Naive thymus-derived CD4-positive, alpha-beta T cell (primary cell): ENCODE measurements at regions not wholly inside any gene's neighbourhood (a gene's known extent, or its start where the extent isn't known, plus 50 kb on each side); places are given as distances from the start of the nearest gene placed in this dataset.

ENCODE experiments used
- ATAC-seq: fragments of 150-1000 bp; cut with Tn5 transposase; 2 replicates; pipeline ENCODE4 v1.10.0; 2021; ENCODE audit warnings: mild to moderate bottlenecking, moderate library complexity
- CTCF ChIA-PET: fragments of 350-600 bp; sonication (Branson Sonifier 250); formaldehyde crosslinking; loops from one replicate; lab custom pipeline; 2021; ENCODE audit warnings: antibody characterized with exemption; lab: Charles Lee
- POLR2A ChIA-PET: fragments of 350-600 bp; sonication (Branson Sonifier 250); formaldehyde crosslinking; loops from one replicate; lab custom pipeline; 2021; ENCODE audit warnings: antibody characterized with exemption, inconsistent platforms; lab: Charles Lee
- DNase-seq, 9 donors: peaks; one replicate each; pipeline versions ENCODE4 v3.0.0 to v3.0.0-alpha.2; 2020 to 2022; ENCODE audit warnings: mixed read lengths in 1 of 9
- H3K27ac ChIP-seq: one replicate; pipeline ENCODE4 v1.7.0; 2013; ENCODE audit warnings: mild to moderate bottlenecking, low read depth, low read length, moderate library complexity
- H3K27me3 ChIP-seq, 2 donors: one replicate each; pipeline ENCODE4 v1.7.0; 2013; ENCODE audit warnings: low read length in 2 of 2, mild to moderate bottlenecking in 2 of 2, moderate library complexity in 2 of 2; ENCODE audit not compliant: control insufficient read depth in 2 of 2, insufficient read depth in 2 of 2
- H3K36me3 ChIP-seq, 3 experiments: 1 replicate in 2 of 3; 2 replicates in 1 of 3; pipeline ENCODE4 v1.7.0; 2013; ENCODE audit warnings: low read length in 3 of 3, mild to moderate bottlenecking in 3 of 3, moderate library complexity in 1 of 3; ENCODE audit not compliant: insufficient read depth in 3 of 3, control insufficient read depth in 2 of 3
- H3K4me1 ChIP-seq, 2 donors: one replicate each; pipeline ENCODE4 v1.7.0; 2013; ENCODE audit warnings: low read length in 2 of 2, mild to moderate bottlenecking in 2 of 2, moderate library complexity in 1 of 2; ENCODE audit not compliant: control insufficient read depth in 2 of 2, insufficient read depth in 2 of 2
- H3K4me3 ChIP-seq: 2 replicates; pipeline ENCODE4 v1.7.0; 2013; ENCODE audit warnings: mild to moderate bottlenecking, low read length
- H3K9me3 ChIP-seq, 3 experiments: 1 replicate in 2 of 3; 2 replicates in 1 of 3; pipeline ENCODE4 v1.7.0; 2013; ENCODE audit warnings: low read length in 3 of 3; ENCODE audit not compliant: control insufficient read depth in 2 of 3
- H3K27ac Mint-ChIP-seq, 9 donors: one replicate each; pipeline ENCODE4 v1.8.0; 2020 to 2022; ENCODE audit warnings: mixed read lengths in 9 of 9, mild to moderate bottlenecking in 8 of 9, moderate library complexity in 5 of 9, inconsistent platforms in 2 of 9
- H3K27me3 Mint-ChIP-seq, 5 donors: one replicate each; pipeline ENCODE4 v1.8.0; 2021 to 2022; ENCODE audit warnings: mixed read lengths in 5 of 5, mild to moderate bottlenecking in 1 of 5
- H3K36me3 Mint-ChIP-seq, 5 donors: one replicate each; pipeline ENCODE4 v1.8.0; 2020 to 2022; ENCODE audit warnings: mixed read lengths in 5 of 5, mild to moderate bottlenecking in 3 of 5, inconsistent platforms in 1 of 5
- H3K4me1 Mint-ChIP-seq, 7 donors: one replicate each; pipeline ENCODE4 v1.8.0; 2020 to 2022; ENCODE audit warnings: mixed read lengths in 7 of 7, mild to moderate bottlenecking in 3 of 7, inconsistent platforms in 1 of 7
- H3K4me3 Mint-ChIP-seq, 10 donors: one replicate each; pipeline ENCODE4 v1.8.0; 2020 to 2022; ENCODE audit warnings: mild to moderate bottlenecking in 10 of 10, mixed read lengths in 10 of 10, moderate library complexity in 6 of 10, inconsistent platforms in 2 of 10
- H3K9me3 Mint-ChIP-seq, 11 donors: one replicate each; pipeline ENCODE4 v1.8.0; 2020 to 2022; ENCODE audit warnings: mixed read lengths in 11 of 11, mild to moderate bottlenecking in 4 of 11, inconsistent platforms in 1 of 11, moderate library complexity in 1 of 11
- intact Hi-C, 2 donors: fragments of 100-400 bp; cut with micrococcal nuclease; formaldehyde crosslinking; loops; one replicate each; pipeline ENCODE4 v1.15.1; 2023

DNA sequence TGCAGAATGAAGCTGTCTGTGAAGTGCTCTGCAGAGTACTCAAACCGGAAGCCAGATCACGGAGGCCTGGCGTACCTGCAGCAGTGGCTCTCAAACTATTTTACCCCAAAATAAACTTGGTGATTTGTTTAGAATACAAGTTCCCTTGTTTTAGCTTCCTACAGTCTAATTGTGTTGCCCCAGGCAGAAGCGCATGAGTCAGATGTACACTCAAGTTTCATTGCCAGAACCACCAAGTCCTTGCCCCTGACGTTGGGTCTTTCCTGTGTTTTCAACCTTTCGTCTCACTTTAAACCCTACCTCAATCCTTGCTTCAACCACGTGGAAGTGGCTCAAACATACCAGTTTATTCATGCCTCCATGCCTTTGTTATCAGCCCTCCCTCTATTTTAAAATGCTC is 66.2 kb upstream of the SLC7A11 start:
- ChIA-PET CTCF (no interaction called here), POLR2A (no interaction called here)
- Histone ChIP-seq H3K4me3 (no peak overlapping the region), H3K27me3 (no peaks in the 10 kb centered on the region), H3K27ac (no peak overlapping the region), H3K4me1 (no peaks in the 10 kb centered on the region), H3K36me3 (no peaks in the 10 kb centered on the region), H3K9me3 (no peaks in the 10 kb centered on the region)
- ATAC-seq (no peak), DNase-seq (no peak)
- Mint-ChIP-seq H3K27me3 (peaks cover 0 to 5% (median 0%) of the 10 kb centered on the region in 5 donors), H3K4me3 (no peak overlapping the region), H3K27ac (no peak overlapping the region), H3K36me3 (no peaks in the 10 kb centered on the region), H3K9me3 (peaks cover 0 to 5% (median 0%) of the 10 kb centered on the region in 11 donors), H3K4me1 (peaks cover 0 to 1% (median 0%) of the 10 kb centered on the region in 7 donors)
- intact Hi-C loops: no loop called here

GRCh38 chr4:138307319-138307718 is 65.2 kb upstream of the SLC7A11 start:
- intact Hi-C loops: no loop called here
- H3K4me1 Mint-ChIP-seq: peaks cover 0 to 1% (median 0%) of the 10 kb centered on the region in 7 donors
- H3K9me3 Mint-ChIP-seq: peaks cover 0 to 5% (median 0%) of the 10 kb centered on the region in 11 donors
- H3K36me3 Mint-ChIP-seq: no peaks in the 10 kb centered on the region
- H3K27ac Mint-ChIP-seq: no peak overlapping the region
- ChIA-PET CTCF (no interaction called here), POLR2A (no interaction called here)
- no peaks in the 10 kb centered on the region for H3K27me3 ChIP-seq
- H3K36me3 ChIP-seq: no peaks in the 10 kb centered on the region
- no peaks in the 10 kb centered on the region for H3K9me3 ChIP-seq
- no peak overlapping the region for H3K27ac ChIP-seq
- H3K4me3 Mint-ChIP-seq: no peak overlapping the region
- no peaks in the 10 kb centered on the region for H3K4me1 ChIP-seq
- DNase-seq (no peak), ATAC-seq (peak; percentile 72)
- no peak overlapping the region for H3K4me3 ChIP-seq
- H3K27me3 Mint-ChIP-seq: peaks cover 0 to 5% (median 0%) of the 10 kb centered on the region in 5 donors

GRCh38 chr4:138305050-138305449 is 62.9 kb upstream of the SLC7A11 start:
- DNase-seq: no peak
- H3K27ac Mint-ChIP-seq: no peak overlapping the region

GRCh38 chr4:138301536-138301935 is 59.4 kb upstream of the SLC7A11 start:
- H3K4me1 Mint-ChIP-seq: no peaks in the 10 kb centered on the region
- DNase-seq: no peak

More at GRCh38 chr4:138305050-138305449, 62.9 kb upstream of the SLC7A11 start:
- Histone ChIP-seq H3K4me3 (no peak overlapping the region), H3K4me1 (no peaks in the 10 kb centered on the region), H3K27me3 (no peaks in the 10 kb centered on the region), H3K9me3 (no peaks in the 10 kb centered on the region), H3K27ac (no peak overlapping the region), H3K36me3 (no peaks in the 10 kb centered on the region)
- CTCF ChIA-PET: no interaction called here
- ATAC-seq: peak; percentile 52
- Mint-ChIP-seq H3K4me1 (peaks cover 0 to 1% (median 0%) of the 10 kb centered on the region in 7 donors), H3K27me3 (peaks cover 0 to 5% (median 0%) of the 10 kb centered on the region in 5 donors), H3K4me3 (no peak overlapping the region), H3K9me3 (peaks cover 0 to 6% (median 0%) of the 10 kb centered on the region in 11 donors), H3K36me3 (no peaks in the 10 kb centered on the region)
- POLR2A ChIA-PET: no interaction called here
- intact Hi-C loops: no loop called here

DNA sequence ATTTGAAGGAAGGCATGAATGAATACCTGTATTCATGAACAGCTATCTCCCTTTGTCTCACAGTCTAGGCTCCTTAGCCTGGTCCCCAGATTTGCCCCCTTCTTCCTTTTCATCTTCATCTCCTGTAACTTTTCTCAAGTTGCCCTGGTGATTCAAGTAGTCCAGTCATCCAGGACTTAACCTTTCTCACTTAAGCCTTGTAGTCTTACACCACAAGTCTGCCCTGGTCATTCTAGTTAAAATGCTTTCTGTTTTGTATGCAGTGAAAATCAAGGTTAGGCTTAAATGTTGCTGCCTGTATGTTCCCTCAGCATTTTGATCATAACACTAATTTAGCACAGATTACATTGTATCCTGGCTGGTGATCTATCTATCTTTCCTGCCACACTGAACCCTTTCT is 58.5 kb upstream of the SLC7A11 start:
- H3K4me1 ChIP-seq: no peaks in the 10 kb centered on the region
- no peaks in the 10 kb centered on the region for H3K9me3 ChIP-seq
- intact Hi-C loops: no loop called here
- no peak overlapping the region for H3K27ac ChIP-seq
- CTCF ChIA-PET: no interaction called here
- no peaks in the 10 kb centered on the region for H3K36me3 ChIP-seq
- Mint-ChIP-seq H3K27ac (no peak overlapping the region), H3K4me1 (no peaks in the 10 kb centered on the region), H3K36me3 (no peaks in the 10 kb centered on the region), H3K4me3 (no peak overlapping the region), H3K27me3 (no peaks in the 10 kb centered on the region), H3K9me3 (peaks cover 0 to 2% (median 0%) of the 10 kb centered on the region in 11 donors)
- ATAC-seq (no peak), DNase-seq (no peak)
- POLR2A ChIA-PET: no interaction called here
- no peaks in the 10 kb centered on the region for H3K27me3 ChIP-seq
- H3K4me3 ChIP-seq: no peak overlapping the region

More at GRCh38 chr4:138301536-138301935, 59.4 kb upstream of the SLC7A11 start:
- Histone ChIP-seq H3K36me3 (no peaks in the 10 kb centered on the region), H3K27ac (no peak overlapping the region), H3K4me1 (no peaks in the 10 kb centered on the region), H3K27me3 (no peaks in the 10 kb centered on the region), H3K4me3 (no peak overlapping the region), H3K9me3 (no peaks in the 10 kb centered on the region)
- Mint-ChIP-seq H3K36me3 (no peaks in the 10 kb centered on the region), H3K9me3 (peaks cover 0 to 2% (median 0%) of the 10 kb centered on the region in 11 donors), H3K27me3 (no peaks in the 10 kb centered on the region), H3K4me3 (no peak overlapping the region), H3K27ac (no peak overlapping the region)
- ChIA-PET POLR2A (no interaction called here), CTCF (no interaction called here)
- intact Hi-C loops: no loop called here
- no peak for ATAC-seq

DNA sequence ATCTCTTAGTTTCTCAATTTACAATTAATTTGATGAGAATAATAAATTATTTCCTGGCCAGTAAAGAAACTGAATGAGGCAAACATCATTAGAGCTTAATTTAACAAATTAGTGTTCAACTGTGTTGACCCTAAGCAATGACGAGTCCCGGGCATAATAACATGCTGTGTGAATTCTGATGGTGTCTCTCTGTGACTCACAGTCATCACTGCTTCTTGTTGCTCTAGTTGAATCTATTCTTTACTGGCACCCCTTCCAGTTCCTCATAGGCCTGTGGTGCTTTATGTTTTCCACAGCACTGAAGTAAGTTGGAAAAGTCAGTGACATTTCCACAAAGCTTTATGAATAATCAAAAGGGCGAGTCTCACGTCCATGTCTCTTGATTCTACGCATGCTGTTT is 57.7 kb upstream of the SLC7A11 start:
- ChIA-PET CTCF (interaction anchor here (0.6 kb wide), 1 partner anchor 277 kb away, joined by 3 read pairs; no protein-coding TSS in a partner anchor), POLR2A (no interaction called here)
- intact Hi-C loops: loop anchor here in 1 of 2 donors (10.0 kb wide), 1 partner anchor 855 kb away; no protein-coding TSS in a partner anchor
- DNase-seq (no peak), ATAC-seq (no peak)
- H3K4me3 ChIP-seq: no peak overlapping the region
- Mint-ChIP-seq H3K27me3 (no peaks in the 10 kb centered on the region), H3K4me3 (no peak overlapping the region), H3K4me1 (no peaks in the 10 kb centered on the region), H3K9me3 (peaks cover 0 to 2% (median 0%) of the 10 kb centered on the region in 11 donors), H3K36me3 (no peaks in the 10 kb centered on the region), H3K27ac (no peak overlapping the region)
- no peaks in the 10 kb centered on the region for H3K4me1 ChIP-seq
- H3K36me3 ChIP-seq: no peaks in the 10 kb centered on the region
- H3K27me3 ChIP-seq: no peaks in the 10 kb centered on the region
- no peaks in the 10 kb centered on the region for H3K9me3 ChIP-seq
- no peak overlapping the region for H3K27ac ChIP-seq

GRCh38 chr4:138298866-138299265 is 56.7 kb upstream of the SLC7A11 start:
- no peak overlapping the region for H3K4me3 Mint-ChIP-seq

More at GRCh38 chr4:138298866-138299265, 56.7 kb upstream of the SLC7A11 start:
- POLR2A ChIA-PET: no interaction called here
- H3K27ac Mint-ChIP-seq: no peak overlapping the region
- intact Hi-C loops: loop anchor here in 1 of 2 donors (10.0 kb wide), 1 partner anchor 854 kb away; no protein-coding TSS in a partner anchor
- peaks cover 0 to 2% (median 0%) of the 10 kb centered on the region in 11 donors for H3K9me3 Mint-ChIP-seq
- H3K9me3 ChIP-seq: no peaks in the 10 kb centered on the region
- H3K4me1 ChIP-seq: no peaks in the 10 kb centered on the region
- no peaks in the 10 kb centered on the region for H3K36me3 ChIP-seq
- no peaks in the 10 kb centered on the region for H3K4me1 Mint-ChIP-seq
- H3K27me3 ChIP-seq: no peaks in the 10 kb centered on the region
- CTCF ChIA-PET: interaction anchor here (0.7 kb wide), 1 partner anchor 417 kb away, joined by 3 read pairs; no protein-coding TSS in a partner anchor
- H3K27me3 Mint-ChIP-seq: no peaks in the 10 kb centered on the region
- no peak overlapping the region for H3K27ac ChIP-seq
- no peak overlapping the region for H3K4me3 ChIP-seq
- DNase-seq (no peak), ATAC-seq (no peak)
- no peaks in the 10 kb centered on the region for H3K36me3 Mint-ChIP-seq
